ENCODE measurements at regions not wholly inside any gene's neighbourhood (a gene's known extent, or its start where the extent isn't known, plus 50 kb on each side); places are given as distances from the start of the nearest gene placed in this dataset.

DNA sequence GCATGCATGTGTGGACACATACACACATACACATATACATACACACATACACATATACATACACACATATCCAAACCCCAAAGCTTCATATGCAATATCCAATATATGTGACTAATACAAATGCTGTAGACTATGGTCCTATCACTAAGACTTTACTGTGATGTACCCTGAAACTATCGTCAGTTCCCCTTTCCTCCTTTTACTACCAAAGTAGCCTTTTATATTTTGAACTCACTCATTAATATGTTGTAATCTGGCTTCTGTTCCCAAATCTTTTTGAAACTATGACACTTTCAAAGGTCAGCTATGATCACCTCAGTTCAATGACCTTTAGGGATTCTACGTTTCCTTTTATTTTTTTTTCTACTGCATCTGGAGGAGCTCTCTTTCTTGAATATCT is 64.8 kb upstream of the TFEC start:
- TF ChIP-seq YY1 (IDR thresholded peaks at IDR 0.05; ENCODE audit: insufficient read depth, insufficient read length) (no peak), SUZ12 (IDR thresholded peaks at IDR 0.05; ENCODE audit: extremely low read depth, insufficient read depth, insufficient read length) (no peak)

All from NT2/D1 (cell line).